Left forelimb (tissue), 1 donor: ENCODE measurements at regions not wholly inside any gene's neighbourhood (a gene's known extent, or its start where the extent isn't known, plus 50 kb on each side); places are given as distances from the start of the nearest gene placed in this dataset.
"Not testable (repeated sequence)": the region's sequence is repeated elsewhere in the genome, so short reads cannot be mapped to it uniquely, and the experiment has no call there.

ENCODE experiments used
- DNase-seq: peaks from one replicate; pipeline ENCODE4 v3.0.0-alpha.2; 2018; ENCODE audit warnings: low spot score

GRCh38 chr21:35170818-35171217, 121.7 kb upstream of the RUNX1 start:
- DNase-seq: no peak

GRCh38 chr21:35170244-35170643, 121.1 kb upstream of the RUNX1 start:
- no peak for DNase-seq

GRCh38 chr21:35169574-35169973, 120.5 kb upstream of the RUNX1 start:
- no peak for DNase-seq

GRCh38 chr21:35168735-35169134, 119.6 kb upstream of the RUNX1 start:
- no peak for DNase-seq

- no peak for DNase-seq
Measured at GRCh38 chr21:35164971-35165483, 115.9 kb upstream of the RUNX1 start.

- DNase-seq: no peak
Measured at GRCh38 chr21:35164380-35164779, 115.3 kb upstream of the RUNX1 start.

- no peak for DNase-seq
Measured at GRCh38 chr21:35163411-35163810, 114.3 kb upstream of the RUNX1 start.

- no peak for DNase-seq
Measured at GRCh38 chr21:35162831-35163230, 113.7 kb upstream of the RUNX1 start.

- DNase-seq: no peak
Measured at GRCh38 chr21:35159881-35160280, 110.8 kb upstream of the RUNX1 start.

GRCh38 chr21:35157374-35157773, 108.3 kb upstream of the RUNX1 start:
- DNase-seq: not testable (repeated sequence)

- DNase-seq: no peak
Measured at GRCh38 chr21:35156293-35157278, 107.5 kb upstream of the RUNX1 start.

- no peak for DNase-seq
Measured at GRCh38 chr21:35154788-35155187, 105.7 kb upstream of the RUNX1 start.

GRCh38 chr21:35153671-35154070, 104.6 kb upstream of the RUNX1 start:
- no peak for DNase-seq

- no peak for DNase-seq
Measured at GRCh38 chr21:35150562-35151226, 101.6 kb upstream of the RUNX1 start.

- no peak for DNase-seq
Measured at GRCh38 chr21:35149698-35150097, 100.6 kb upstream of the RUNX1 start.

- no peak for DNase-seq
Measured at GRCh38 chr21:35147439-35147838, 98.3 kb upstream of the RUNX1 start.

GRCh38 chr21:35145626-35146233, 96.6 kb upstream of the RUNX1 start:
- DNase-seq: no peak

- DNase-seq: no peak
Measured at GRCh38 chr21:35144978-35145377, 95.9 kb upstream of the RUNX1 start.

GRCh38 chr21:35142036-35142815, 93.1 kb upstream of the RUNX1 start:
- DNase-seq: no peak

- no peak for DNase-seq
Measured at GRCh38 chr21:35139382-35139715, 90.2 kb upstream of the RUNX1 start.

GRCh38 chr21:35138665-35139381, 89.7 kb upstream of the RUNX1 start:
- no peak for DNase-seq
